Natural killer cell treated with Interleukin-12 subunit alpha and Interleukin-12 subunit beta and Interleukin-15 and Interleukin-18, amount 100 ng/mL, for 72 hours (primary cell): ENCODE measurements at regions not wholly inside any gene's neighbourhood (a gene's known extent, or its start where the extent isn't known, plus 50 kb on each side); places are given as distances from the start of the nearest gene placed in this dataset.

Experiments used
- ATAC-seq, 2 donors: fragments of 150-1000 bp; cut with Tn5 transposase in 1 of 2; sonication (Bioruptor Pico), chemical (Tn5 transposase) in 1 of 2; 2 replicates each; pipeline ENCODE4 v1.10.0; 2021
- DNase-seq: peaks from one replicate; pipeline ENCODE4 v3.0.0; 2022; ENCODE audit warnings: low spot score
- H3K27ac Mint-ChIP-seq, 2 donors: 1 replicate in 1 of 2; 2 replicates in 1 of 2; pipeline ENCODE4 v1.8.0; 2022; ENCODE audit warnings: mixed read lengths in 2 of 2, mild to moderate bottlenecking in 1 of 2, moderate library complexity in 1 of 2
- H3K27me3 Mint-ChIP-seq, 2 donors: 1 replicate in 1 of 2; 2 replicates in 1 of 2; pipeline ENCODE4 v1.8.0; 2022; ENCODE audit warnings: mixed read lengths in 2 of 2
- H3K36me3 Mint-ChIP-seq: one replicate; pipeline ENCODE4 v1.8.0; 2022; ENCODE audit warnings: mixed read lengths
- H3K4me1 Mint-ChIP-seq, 2 donors: 1 replicate in 1 of 2; 2 replicates in 1 of 2; pipeline ENCODE4 v1.8.0; 2022; ENCODE audit warnings: low read depth in 2 of 2, mixed read lengths in 2 of 2, mild to moderate bottlenecking in 1 of 2
- H3K4me3 Mint-ChIP-seq: one replicate; pipeline ENCODE4 v1.8.0; 2022; ENCODE audit warnings: mixed read lengths
- H3K9me3 Mint-ChIP-seq: 2 replicates; pipeline ENCODE4 v1.8.0; 2022; ENCODE audit warnings: mixed read lengths

- H3K27me3 Mint-ChIP-seq: peaks cover 23 to 52% of the 10 kb centered on the region in 2 donors
- peaks cover 6% of the 10 kb centered on the region for H3K36me3 Mint-ChIP-seq
- H3K4me1 Mint-ChIP-seq: no peaks in the 10 kb centered on the region
- DNase-seq (no peak), ATAC-seq (no peak)
- peaks cover 5% of the 10 kb centered on the region for H3K9me3 Mint-ChIP-seq
- H3K27ac Mint-ChIP-seq: no peak overlapping the region
- no peak overlapping the region for H3K4me3 Mint-ChIP-seq
These were observed 199.8 kb upstream of the PDE10A start for GRCh38 chr6:165862813-165863212.

DNA sequence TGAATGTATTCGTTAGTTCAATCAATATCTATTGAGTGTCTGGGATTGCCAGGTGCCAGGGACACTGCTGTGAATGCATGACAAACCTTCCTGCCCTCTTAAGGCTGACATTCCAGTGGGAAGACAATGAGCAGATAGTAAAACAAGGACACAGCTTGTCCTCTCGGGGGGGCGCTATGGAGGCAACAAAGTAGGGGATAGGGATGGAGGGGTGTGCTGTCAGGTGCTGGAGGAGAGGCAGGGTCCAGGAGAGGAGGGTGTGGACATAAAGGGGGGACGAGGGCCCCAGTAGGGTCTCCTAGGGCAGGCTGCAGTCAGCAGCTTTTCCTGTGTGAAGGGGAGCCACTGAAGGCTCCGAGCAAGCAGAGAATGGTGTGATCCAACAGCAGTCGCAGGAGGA, 198.2 kb upstream of the PDE10A start:
- no peaks in the 10 kb centered on the region for H3K4me1 Mint-ChIP-seq
- DNase-seq (no peak), ATAC-seq (no peak)
- no peak overlapping the region for H3K27ac Mint-ChIP-seq
- H3K4me3 Mint-ChIP-seq: no peak overlapping the region
- peaks cover 5% of the 10 kb centered on the region for H3K9me3 Mint-ChIP-seq
- no peaks in the 10 kb centered on the region for H3K36me3 Mint-ChIP-seq
- H3K27me3 Mint-ChIP-seq: peaks cover 18 to 49% of the 10 kb centered on the region in 2 donors

DNA sequence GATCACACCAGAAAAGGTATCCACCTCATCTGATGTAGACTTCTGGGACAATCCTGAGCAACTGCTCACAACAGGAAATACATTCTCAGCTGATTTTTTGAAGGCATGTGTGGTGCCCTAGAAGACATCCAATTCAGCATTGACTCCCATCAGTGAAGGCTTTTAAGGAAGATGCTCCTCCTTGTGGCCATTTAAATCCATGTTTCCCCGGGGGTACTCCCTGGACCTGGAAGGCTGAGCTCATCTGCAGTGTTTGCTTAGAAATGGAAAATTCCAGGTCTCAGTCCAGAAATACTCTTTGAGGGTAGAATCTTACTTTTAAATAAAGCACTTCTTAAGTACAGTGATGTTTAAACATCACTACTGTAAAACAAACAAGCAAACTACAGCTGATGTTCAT, 195.5 kb upstream of the PDE10A start:
- Mint-ChIP-seq H3K9me3 (no peaks in the 10 kb centered on the region), H3K4me1 (no peaks in the 10 kb centered on the region), H3K27me3 (peaks cover 16 to 40% of the 10 kb centered on the region in 2 donors), H3K36me3 (no peaks in the 10 kb centered on the region), H3K27ac (no peak overlapping the region), H3K4me3 (no peak overlapping the region)
- DNase-seq (no peak), ATAC-seq (no peak)

DNA sequence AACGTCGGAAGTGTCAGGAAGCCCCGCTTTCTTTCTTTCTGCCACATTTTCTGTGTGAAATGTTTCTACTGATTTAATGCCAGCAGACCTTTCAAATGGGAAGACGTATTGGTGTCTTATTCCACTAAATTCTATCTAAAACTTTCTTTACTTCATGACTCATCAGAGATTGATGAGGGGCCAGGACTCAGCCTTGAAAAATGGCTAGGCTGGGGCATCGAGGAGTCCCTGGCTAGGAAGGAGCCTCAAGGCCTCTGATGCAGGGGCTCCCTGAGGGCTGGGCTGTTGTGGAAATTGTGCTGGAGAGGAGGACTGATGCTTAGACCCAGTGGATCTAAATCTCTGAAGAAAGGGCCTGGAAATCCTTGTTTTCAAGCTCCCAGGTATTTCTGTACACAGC, 192.8 kb upstream of the PDE10A start:
- no peak for DNase-seq
- H3K36me3 Mint-ChIP-seq: no peaks in the 10 kb centered on the region
- no peak for ATAC-seq
- H3K4me3 Mint-ChIP-seq: no peak overlapping the region
- peaks cover 24 to 46% of the 10 kb centered on the region in 2 donors for H3K27me3 Mint-ChIP-seq
- H3K4me1 Mint-ChIP-seq: no peaks in the 10 kb centered on the region
- no peak overlapping the region for H3K27ac Mint-ChIP-seq
- H3K9me3 Mint-ChIP-seq: no peaks in the 10 kb centered on the region

DNA sequence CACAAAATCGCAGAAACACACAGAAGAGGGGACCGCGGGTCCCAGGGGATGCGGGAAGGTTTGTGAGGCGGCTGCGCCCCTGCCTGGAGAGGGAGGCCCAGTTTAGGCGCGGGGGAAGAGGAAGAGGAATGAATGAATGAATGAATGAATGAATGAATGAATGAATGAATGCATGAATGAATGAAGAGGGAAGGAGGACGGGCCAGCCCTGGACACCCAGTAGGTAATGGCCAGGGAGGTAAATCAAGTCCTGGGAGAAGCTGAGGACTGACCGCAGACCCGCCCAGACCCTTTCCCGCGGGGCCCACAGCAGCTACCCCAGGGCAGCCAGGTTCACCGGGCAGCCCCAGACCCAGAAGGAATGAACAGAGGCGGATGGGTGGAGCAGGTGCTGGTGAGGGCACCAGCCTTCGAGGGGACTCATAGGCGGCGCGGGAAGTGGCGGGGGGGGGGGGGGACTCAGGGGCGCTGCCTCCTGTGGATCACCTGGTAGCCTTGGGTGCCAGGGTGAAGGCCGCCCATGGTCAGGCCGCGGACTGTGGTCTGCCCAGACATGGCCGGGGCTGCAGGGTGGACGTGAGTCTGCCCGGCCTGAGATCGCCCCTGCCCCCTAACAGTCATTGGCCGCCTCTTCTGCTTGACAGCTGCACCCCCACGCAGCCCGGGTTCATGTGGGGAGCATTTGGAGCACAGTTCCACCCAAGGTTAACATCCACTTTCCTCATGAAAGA, 192.0 kb upstream of the PDE10A start:
- ATAC-seq (no peak), DNase-seq (no peak)
- Mint-ChIP-seq H3K27ac (no peak overlapping the region), H3K27me3 (peaks cover 27 to 44% of the 10 kb centered on the region in 2 donors), H3K9me3 (no peaks in the 10 kb centered on the region), H3K4me1 (peaks cover 0 to 4% of the 10 kb centered on the region in 2 donors), H3K4me3 (no peak overlapping the region), H3K36me3 (no peaks in the 10 kb centered on the region)

GRCh38 chr6:165854061-165854862, 191.2 kb upstream of the PDE10A start:
- Mint-ChIP-seq H3K4me3 (no peak overlapping the region), H3K27me3 (peaks cover 31 to 51% of the 10 kb centered on the region in 2 donors), H3K36me3 (no peaks in the 10 kb centered on the region), H3K4me1 (peaks cover 0 to 5% of the 10 kb centered on the region in 2 donors), H3K27ac (no peak overlapping the region), H3K9me3 (no peaks in the 10 kb centered on the region)
- ATAC-seq (no peak), DNase-seq (no peak)

DNA sequence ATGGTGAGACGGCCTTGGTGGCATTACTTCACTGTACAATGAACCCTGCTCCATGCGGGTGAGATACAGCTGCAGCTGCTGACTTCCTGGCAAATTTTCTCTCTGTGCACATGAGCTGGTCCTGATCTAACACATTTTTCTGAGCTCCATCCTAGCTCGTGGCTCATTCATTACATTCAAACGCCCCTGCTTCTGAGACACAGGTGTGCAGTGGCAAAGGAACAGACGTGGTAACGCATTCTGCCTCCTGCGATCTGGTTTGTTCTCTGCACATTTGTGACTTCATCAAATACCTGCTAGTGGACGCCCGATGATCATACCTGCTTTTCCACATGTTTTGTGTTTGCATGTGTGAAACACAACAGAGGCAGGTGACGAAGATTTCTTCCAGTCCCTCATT, 189.6 kb upstream of the PDE10A start:
- H3K9me3 Mint-ChIP-seq: no peaks in the 10 kb centered on the region
- H3K27ac Mint-ChIP-seq: no peak overlapping the region
- ATAC-seq (no peak), DNase-seq (no peak)
- H3K27me3 Mint-ChIP-seq: peaks cover 35 to 57% of the 10 kb centered on the region in 2 donors
- H3K36me3 Mint-ChIP-seq: no peaks in the 10 kb centered on the region
- no peak overlapping the region for H3K4me3 Mint-ChIP-seq
- H3K4me1 Mint-ChIP-seq: peaks cover 0 to 5% of the 10 kb centered on the region in 2 donors

- no peaks in the 10 kb centered on the region for H3K36me3 Mint-ChIP-seq
- H3K27ac Mint-ChIP-seq: no peak overlapping the region
- no peak overlapping the region for H3K4me3 Mint-ChIP-seq
- peaks cover 42 to 65% of the 10 kb centered on the region in 2 donors for H3K27me3 Mint-ChIP-seq
- no peaks in the 10 kb centered on the region for H3K9me3 Mint-ChIP-seq
- DNase-seq: peak; percentile 72
- H3K4me1 Mint-ChIP-seq: peaks cover 0 to 5% of the 10 kb centered on the region in 2 donors
- ATAC-seq: peak; percentile 62 to 74
These were observed 187.5 kb upstream of the PDE10A start for GRCh38 chr6:165850434-165851019.

DNA sequence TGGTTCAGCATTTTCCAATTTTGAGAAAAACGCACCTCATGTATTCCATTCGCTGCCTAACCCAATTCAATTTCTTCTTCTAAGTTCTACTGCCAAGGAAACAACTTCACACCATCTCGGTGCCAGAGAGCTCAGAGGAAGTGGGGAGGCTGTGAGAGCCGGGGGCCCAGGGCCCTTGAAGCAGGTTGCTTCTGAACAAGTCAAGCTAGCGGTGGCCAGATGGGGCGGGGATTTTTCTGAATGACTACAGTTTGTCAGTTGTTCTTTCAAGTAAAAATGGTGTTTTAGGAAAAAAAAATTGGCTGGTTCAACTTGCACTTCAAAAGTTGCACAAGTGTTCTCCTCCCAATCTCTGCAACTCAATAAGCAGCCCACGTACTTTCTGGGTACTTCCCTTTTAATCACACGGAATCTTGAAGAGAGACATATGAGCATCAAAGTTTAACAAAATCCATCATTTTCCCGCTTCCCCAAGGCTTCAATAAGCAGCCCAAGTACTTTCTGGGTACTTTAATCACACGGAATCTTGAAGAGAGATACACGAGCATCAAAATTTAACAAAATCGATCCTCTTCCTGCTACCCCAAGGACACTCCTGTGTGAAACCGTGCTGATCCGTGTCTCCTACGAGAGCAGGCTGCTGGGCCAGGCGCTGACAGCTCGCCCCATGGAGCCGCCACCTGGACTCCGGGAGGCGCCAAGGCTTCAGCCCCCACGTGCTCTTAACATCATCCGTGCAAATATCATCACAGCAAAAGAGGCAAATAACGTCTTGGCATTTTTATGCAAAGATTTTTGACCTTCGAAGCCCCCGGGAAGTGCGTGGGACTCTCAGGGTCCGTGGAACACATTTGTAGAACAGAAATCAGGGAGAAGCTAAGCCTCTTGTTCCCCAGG, 186.7 kb upstream of the PDE10A start:
- no peak for DNase-seq

DNA sequence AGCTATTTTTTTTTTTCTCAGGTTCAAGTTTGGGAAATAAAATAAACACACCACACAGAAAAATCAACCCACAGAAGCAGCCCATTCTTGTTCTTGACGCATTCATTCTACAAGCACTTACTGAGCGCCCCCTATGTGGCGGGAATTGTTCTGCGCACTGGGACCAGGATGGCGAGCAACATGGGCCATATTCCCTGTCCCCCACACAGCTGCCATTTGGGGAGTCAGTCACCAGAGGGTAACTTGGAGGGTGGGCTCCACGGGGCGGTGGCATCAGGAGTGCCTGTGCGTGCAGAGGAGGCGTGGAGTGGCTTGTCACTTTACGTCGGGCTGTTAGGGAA, 185.0 kb upstream of the PDE10A start:
- peaks cover 47 to 65% of the 10 kb centered on the region in 2 donors for H3K27me3 Mint-ChIP-seq
- DNase-seq: no peak
- H3K36me3 Mint-ChIP-seq: no peaks in the 10 kb centered on the region
- peaks cover 0 to 5% of the 10 kb centered on the region in 2 donors for H3K4me1 Mint-ChIP-seq
- H3K9me3 Mint-ChIP-seq: no peaks in the 10 kb centered on the region
- ATAC-seq: no peak
- no peak overlapping the region for H3K4me3 Mint-ChIP-seq
- no peak overlapping the region for H3K27ac Mint-ChIP-seq

More for the DNA sequence above, 186.7 kb upstream of the PDE10A start:
- peaks cover 48 to 72% of the 10 kb centered on the region in 2 donors for H3K27me3 Mint-ChIP-seq
- ATAC-seq: no peak
- peaks cover 0 to 5% of the 10 kb centered on the region in 2 donors for H3K4me1 Mint-ChIP-seq
- H3K36me3 Mint-ChIP-seq: no peaks in the 10 kb centered on the region
- no peaks in the 10 kb centered on the region for H3K9me3 Mint-ChIP-seq
- no peak overlapping the region for H3K4me3 Mint-ChIP-seq
- no peak overlapping the region for H3K27ac Mint-ChIP-seq

DNA sequence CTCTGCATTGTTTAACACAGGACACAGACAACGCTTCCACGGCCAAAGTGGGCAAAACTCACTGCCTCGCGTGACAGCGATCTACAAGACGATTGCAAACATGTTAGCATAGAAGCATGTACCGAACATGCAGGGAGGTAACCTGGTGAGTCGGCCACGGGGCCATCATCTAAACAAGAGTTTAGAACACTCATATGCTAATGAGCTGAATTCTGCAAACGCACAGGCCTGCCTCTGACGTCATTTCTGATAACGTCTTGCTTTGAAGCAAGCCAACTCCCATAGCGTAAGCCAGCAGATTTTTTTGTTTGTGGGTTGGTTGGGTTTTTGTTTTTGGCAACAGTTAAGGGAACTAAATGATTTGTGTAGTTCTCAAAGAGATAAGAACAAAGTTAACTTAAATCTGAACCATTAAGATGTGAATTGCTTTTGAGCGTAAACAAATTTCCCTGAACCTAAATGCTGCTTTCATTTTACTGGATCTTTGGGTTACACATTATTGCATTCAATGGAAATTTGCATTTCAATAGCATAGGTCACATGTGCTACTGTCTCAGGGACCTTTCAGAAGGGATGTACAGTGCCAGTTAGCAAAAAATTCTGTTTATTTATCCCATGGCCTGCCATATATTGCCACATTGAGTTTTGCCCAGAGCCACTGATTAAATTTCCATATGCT, 184.5 kb upstream of the PDE10A start:
- ATAC-seq: no peak
- Mint-ChIP-seq H3K27ac (no peak overlapping the region), H3K27me3 (peaks cover 47 to 65% of the 10 kb centered on the region in 2 donors), H3K9me3 (no peaks in the 10 kb centered on the region), H3K4me1 (peaks cover 0 to 5% of the 10 kb centered on the region in 2 donors), H3K4me3 (no peak overlapping the region), H3K36me3 (no peaks in the 10 kb centered on the region)
- DNase-seq: no peak

DNA sequence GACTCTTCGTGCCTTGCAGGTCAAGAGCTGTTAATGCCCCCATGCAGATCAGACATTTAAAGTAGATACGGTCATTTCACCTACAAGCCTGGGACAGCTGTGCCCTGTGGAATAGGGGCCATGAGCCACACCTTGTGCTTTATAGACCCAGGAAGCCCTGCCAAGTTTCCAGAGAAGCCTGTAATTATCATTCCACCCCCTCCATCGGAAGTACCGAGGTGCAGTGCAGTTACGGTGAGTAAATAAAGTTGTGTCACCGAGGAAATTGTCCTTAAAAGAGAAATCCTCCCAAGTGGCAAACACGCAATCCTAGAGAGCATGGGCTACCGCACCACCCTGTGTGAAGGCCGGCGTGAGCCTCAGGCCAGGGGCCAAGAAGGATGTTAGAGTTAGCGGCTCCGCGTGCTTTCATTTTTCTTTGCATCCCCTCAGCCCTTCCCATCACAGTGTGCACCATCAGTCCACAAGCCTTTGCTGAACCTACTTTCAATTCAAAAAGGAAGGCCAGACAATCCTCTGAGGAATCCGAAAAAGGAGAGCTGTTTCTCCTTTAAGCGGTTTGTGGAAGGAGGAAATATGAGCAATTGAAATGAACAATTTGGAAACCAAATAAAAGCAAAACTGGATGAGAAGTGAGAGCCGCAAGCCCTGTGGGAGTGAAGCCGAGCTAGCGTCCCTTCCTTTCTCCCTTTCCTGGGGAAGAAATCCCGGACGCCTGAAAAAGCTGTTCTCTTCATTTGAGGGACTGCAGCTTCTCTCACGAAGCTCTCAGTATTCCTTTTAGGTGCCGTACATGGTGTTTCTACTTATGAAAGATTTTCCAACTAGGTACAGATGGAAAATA, 183.3 kb upstream of the PDE10A start:
- DNase-seq: no peak
- Mint-ChIP-seq H3K4me3 (no peak overlapping the region), H3K27ac (no peak overlapping the region), H3K36me3 (no peaks in the 10 kb centered on the region), H3K9me3 (no peaks in the 10 kb centered on the region), H3K27me3 (peaks cover 39 to 62% of the 10 kb centered on the region in 2 donors), H3K4me1 (peaks cover 0 to 5% of the 10 kb centered on the region in 2 donors)
- ATAC-seq: no peak
